Stimulated activated CD8-positive, alpha-beta memory T cell treated with anti-CD3 and anti-CD28 coated beads, Interleukin-2, amount 100 ng/mL, for 48 hours (primary cell): ENCODE measurements at regions not wholly inside any gene's neighbourhood (a gene's known extent, or its start where the extent isn't known, plus 50 kb on each side); places are given as distances from the start of the nearest gene placed in this dataset.
"Not testable (repeated sequence)": the region's sequence is repeated elsewhere in the genome, so short reads cannot be mapped to it uniquely, and the experiment has no call there.

ENCODE experiments used
- DNase-seq, 2 donors: peaks; one replicate each; pipeline ENCODE4 v3.0.0-alpha.2; 2020; ENCODE audit warnings: low read depth in 2 of 2

DNA sequence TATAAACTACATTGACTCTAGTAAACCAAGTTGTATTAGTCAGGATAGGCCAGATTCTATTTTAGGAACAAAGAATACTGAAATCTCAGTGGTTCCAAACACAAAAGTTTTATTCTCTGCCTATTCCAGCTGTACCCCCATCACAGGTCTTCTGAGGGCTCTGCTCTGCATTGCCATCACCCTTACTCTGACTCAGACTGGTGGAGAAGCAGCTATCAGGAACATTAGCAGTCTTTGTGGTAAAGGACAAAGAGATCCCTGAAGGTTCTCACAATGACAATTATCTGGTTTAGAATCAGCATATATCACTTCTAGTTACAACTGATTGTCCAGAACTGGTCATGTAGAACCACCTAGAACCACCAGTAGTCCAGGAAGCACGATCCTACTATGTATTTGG lies 251.1 kb downstream of the GLUD2 start:
- no peak for DNase-seq

DNA sequence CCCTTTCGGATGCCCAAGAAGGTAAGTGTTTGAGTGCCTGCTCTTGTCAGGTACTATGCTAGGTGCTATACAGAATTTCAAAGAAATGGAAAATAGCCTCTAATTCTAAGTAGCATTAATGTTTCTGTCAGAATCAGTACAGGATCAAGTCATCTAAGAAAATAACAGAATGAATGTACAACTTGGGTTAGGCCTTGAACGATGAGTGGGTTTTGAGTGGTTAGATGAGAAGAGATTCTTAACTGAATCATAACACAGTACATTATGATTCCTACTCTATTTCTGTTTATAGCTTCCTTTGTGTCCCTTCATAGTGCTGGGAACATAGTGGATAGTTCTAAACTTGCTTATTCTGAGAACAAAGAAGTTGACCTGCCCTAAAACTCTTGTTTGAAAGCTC lies 253.9 kb downstream of the GLUD2 start:
- DNase-seq: no peak

DNA sequence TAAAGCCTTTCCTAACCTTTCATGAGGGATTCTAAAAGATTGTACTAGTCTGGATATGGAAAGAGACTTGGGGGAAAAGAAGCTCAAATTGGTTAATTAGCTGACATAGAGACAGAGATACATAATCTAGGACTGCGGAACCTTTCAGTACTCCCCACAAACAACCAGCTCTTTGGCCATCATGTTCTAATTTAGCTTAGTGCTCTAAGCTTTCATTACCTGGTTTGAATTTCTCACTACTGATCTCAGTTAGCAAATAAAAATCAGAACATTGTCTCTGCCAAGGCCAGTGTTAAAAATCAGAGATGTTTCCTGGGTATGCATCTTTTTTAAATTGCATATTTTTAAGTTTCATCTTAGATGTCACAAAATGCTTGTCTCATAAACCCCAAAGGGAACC lies 254.4 kb downstream of the GLUD2 start:
- no peak for DNase-seq

DNA sequence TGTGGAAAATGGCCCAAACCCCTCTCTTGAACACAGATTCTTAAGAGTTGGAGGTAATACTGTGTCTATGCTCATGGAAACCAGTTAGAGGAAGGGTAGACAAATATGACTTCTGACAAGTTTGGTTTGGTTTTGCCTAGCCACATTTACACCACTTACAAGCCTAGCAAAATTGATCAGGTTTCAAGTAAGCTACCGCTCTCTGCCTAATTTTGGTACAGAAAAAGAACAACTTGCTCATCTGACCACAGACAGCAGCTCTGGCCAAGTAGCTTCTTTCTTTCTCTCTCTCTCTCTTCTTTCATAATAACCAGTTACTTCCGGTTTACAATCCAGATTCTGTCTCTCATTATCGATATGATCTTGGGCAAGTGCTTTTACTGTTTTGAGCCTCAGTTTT lies 260.0 kb downstream of the GLUD2 start:
- DNase-seq: no peak

DNA sequence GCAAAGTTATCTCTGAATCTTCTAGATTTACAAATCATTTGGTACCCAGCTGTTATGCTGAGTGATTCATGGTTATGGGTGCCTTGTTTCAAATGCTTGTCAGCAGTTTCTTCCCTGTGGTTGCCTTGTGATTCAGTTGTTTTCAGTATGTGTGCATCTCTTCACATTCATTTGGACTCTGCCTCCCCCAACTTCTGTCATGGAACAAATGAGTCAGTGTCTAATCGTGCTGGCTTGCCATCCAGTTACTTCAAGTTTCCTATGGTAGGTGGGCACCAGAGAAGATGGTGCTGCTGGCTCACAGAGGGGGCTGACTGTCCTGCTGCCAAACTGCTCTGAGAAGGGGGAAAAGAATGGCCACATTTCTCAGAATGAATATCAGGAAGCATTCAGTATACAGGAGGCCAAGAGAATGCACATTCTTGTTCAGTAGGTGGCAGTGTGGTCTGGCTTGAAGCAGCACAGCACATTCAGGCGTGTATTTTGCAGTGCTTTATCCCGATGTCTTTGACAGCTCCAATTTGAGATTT lies 260.9 kb downstream of the GLUD2 start:
- DNase-seq: peak; percentile 6 to 24

DNA sequence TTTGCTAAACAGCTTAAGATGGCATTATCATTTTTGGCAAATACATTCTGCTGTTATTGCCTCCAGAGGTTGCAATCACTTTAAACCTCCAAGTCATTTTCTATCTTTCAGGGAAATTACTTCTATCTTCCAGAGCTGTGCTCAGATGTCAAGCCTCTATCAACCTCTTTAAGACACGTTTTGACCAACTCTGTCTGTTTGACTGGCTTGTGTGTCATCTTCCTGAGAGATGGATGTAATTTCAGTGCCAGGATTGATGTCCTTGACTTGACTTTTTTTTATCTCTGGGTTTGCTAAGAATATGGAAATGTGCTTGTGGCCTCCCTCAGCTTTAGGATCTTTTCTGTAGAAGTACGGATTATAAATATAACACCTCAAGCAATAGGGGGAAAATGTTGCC lies 263.4 kb downstream of the GLUD2 start:
- DNase-seq: no peak

DNA sequence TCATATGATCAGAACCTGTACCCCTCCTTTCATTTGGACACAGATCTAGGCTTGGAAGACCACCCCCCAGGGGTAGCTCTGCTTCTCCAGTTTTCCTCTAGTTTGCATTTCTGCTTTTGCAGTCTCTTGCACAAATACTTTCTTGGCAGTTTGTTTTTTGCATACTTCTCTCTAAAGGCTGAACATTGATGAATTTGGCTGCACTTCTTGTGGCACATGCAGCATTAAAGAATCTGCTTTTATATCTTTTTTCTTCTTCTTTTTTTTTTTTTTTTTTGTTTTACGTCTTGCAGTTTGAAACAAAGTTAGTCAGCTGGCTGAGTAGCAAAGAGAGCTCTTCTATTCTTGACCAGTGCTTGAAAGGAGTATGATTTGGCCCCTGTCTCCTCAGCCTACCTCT lies 273.0 kb downstream of the GLUD2 start:
- no peak for DNase-seq

DNA sequence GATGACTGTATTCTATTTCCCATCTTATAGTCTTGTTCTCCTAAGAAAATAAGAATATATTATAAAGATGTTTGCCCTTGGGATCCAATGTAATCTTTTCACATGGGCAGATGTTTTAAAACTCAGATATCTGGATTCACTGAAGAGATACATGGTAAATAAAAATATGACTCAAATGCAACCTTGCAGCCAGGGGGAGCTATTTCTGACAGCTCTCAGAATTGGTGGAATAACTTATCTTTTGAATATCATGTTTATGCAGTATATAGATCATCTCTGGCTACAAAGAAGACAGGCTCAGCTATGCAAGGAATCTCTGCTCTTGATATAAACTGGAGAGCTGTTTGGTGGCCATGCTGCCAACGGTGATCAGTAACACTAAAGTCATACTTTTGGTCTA lies 274.7 kb downstream of the GLUD2 start:
- DNase-seq: no peak

DNA sequence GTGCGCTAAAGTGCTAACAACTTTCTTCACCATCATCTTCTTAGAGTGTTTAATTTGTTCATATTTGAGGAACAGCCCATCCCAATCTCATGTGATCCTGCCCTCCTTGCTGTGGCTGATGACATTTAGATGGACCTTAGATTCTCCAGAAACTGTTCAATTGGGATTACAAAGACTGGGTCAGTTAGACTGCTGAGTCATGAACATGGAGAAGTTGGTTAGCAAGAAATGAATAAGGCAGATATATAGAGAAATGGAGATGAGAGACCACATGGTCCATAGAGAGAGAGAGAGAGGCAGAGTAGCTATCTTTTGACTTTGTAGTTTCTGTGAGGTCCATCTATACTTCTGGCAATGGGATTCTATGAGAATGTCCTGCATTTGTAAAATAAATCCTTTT lies 275.9 kb downstream of the GLUD2 start:
- no peak for DNase-seq

DNA sequence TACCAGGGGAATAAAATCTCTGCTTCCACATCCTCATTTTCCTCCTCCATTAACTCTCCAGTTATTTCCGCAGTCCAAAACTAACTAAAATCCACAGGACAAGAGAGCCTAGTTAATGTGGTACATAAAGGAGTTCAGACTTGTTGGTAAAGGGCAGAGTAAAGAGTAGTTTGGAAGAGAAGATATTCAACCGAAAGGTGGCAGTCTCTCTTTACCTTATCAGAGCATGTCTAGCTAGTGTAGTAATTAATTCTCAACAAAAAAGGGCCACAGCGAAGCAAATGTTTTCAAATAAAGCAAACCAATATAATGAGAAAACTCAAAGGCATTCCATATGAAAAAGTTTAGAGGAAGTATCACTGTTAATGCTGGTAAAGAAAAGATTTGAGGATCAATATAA lies 286.5 kb downstream of the GLUD2 start:
- no peak for DNase-seq

DNA sequence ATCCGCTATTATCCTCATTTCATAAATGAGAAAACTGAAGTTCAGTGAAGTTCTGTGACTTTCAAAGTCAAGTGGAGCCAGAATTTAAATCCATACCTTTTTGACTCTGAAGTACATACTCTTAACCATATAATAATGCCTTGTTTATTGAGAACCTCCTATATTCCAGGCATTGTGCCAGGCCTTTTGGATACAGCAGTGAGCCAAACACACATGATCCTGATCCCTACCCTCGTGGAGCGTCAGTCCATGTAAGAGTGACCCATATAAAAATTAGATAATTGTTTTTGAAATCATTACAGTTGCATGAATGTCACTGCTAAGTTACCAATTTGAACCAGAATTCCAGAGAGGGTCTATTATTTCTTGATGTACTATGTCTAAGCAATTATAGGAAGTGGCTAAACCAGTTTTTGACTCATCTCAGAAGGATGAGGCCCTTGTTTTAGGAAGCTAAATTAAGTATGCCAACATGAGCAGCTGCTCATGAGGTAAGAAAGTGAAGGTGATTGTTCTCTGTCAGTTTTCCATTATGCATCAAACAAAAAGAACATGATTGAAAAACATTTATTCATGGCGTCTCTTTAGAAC lies 289.5 kb downstream of the GLUD2 start:
- no peak for DNase-seq

DNA sequence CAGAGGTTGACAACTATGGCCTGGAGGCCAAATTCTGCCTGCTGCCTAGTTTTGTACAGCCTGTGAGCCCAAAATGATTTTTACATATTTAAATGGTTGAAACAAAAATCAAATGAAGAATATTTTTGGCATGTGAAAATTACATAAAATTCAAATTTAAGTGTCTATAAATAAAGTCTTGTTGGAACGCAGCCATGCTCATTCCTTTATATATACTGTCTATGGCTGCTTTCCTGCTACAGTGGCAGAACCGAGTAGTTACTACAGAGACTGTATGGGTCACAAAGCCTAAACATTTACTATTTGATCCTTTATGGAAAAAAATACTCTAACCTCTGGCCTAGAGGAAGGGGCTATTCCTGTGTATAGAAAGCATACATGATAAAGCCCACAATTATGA lies 290.4 kb downstream of the GLUD2 start:
- DNase-seq: no peak

DNA sequence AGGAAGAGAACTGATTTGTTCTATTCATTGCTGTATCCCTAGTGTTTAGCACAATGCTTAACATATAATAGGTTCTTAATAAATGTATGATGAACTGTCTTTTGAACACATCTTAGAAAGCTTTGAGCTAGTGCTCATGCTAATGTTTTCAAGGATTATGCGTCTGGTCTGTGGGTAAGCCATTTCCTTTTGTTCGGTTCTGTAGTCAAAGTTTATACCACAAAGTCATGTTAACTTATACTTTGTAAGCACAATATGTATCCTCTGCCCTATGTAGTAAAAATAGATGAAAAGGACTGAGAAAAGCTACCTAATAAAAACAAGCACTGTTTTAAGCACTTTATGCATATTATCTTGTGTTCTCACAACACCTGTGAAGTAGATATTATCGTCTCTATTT lies 301.9 kb downstream of the GLUD2 start:
- DNase-seq: no peak

DNA sequence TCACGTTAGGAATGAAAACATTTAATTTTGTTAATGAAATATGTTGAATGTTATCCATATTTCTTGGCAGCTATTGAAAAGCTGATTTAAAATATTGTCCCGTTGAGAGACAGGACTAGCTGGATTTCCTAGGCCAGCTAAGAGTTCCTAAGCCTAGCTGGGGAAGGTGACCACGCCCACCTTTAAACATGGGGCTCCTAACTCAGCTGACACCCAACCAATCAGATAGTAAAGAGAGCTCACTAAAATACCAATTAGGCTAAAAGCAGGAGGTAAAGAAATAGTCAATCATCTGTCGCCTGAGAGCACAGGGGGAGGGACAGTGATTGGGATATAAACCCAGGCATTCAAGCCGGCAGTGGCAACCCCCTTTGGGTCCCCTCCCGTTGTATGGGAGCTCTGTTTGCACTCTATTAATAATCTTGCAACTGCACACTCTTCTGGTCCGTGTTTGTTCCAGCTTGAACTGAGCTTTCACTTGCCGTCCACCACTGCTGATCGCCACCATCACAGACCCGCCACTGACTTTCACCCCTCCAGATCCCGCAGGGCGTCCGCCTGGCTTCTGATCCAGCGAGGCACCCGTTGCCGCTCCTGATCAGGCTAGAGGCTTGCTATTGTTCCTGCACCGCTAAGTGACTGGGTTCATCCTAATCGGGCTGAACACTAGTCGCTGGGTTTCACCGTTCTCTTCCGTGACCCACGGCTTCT lies 308.9 kb downstream of the GLUD2 start:
- DNase-seq: no peak

DNA sequence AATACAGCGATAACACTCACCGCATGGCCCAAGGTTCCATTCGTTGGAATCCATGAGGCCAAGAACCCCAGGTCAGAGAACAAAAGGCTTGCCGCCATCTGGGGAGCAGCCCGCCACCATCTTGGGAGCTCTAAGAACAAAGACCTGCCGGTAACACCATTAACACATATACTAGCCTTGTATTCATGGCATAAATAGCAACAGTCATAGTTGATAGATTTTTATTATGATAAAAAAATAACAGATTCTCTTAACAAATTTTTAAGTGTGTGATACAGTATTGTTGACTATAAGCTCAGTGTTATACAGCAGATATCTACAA lies 309.4 kb downstream of the GLUD2 start:
- no peak for DNase-seq

DNA sequence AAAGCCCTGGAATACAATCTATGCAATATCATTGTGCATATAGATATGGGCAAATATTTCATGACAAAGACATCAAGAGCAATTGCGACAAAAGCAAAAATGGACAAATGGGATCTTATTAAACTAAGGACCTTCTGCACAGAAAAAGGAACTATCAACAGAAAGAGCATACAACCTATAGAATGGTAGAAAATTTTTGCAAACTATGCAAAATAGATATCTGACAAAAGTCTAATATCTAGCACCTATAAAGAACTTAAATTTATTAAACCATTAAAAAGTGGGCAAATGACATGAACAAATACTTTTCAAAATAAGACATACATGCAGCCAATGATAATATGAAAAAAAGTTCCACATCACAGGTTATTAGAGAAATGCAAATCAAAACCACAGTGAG lies 312.9 kb downstream of the GLUD2 start:
- DNase-seq: no peak

DNA sequence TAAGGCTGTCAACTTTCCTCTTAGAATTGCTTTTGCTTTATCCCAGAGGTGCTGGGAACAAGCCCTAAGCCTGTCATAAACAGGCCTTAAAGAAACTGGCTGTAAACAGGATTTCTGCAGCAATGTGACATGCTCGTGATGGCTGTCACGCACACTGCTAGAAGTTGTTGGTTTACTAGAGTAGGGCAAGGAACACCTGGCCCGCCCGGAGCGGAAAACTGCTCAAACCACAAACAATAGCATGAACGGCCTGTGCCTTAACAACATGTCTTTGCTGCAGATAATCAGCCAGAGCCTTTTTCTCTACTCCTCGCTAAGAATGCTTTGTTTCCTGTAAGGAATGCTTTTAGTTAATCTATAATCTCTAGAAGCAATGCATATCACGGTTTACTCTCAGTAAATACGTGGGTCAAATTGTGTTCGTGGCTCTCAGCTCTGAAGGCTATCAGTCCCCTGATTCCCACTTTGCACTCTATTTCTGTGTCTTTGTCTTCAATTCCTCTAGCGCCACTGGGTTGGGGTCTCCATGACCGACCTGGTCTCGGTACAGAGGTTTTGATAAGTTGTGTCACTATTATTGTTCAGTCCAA lies 318.3 kb downstream of the GLUD2 start:
- DNase-seq: no peak

DNA sequence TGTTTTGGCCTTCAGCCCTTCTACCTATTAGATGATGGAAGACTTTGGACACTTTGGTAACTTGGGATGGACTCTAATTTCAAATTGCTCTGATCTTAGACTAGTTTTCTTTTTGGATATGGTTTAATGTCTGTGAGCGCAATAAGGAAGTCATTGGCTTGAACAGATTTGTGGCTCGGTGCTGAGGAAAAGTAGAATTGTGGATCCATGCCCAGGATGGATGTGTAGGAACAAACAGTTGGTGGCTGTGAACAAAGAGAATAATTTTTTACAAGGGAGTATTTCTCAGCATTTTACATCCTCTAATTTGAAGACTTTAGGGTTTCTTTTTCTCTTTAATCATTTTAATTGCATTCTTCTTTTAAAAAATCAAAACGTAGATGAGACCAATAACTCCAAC lies 327.1 kb downstream of the GLUD2 start:
- DNase-seq: no peak

DNA sequence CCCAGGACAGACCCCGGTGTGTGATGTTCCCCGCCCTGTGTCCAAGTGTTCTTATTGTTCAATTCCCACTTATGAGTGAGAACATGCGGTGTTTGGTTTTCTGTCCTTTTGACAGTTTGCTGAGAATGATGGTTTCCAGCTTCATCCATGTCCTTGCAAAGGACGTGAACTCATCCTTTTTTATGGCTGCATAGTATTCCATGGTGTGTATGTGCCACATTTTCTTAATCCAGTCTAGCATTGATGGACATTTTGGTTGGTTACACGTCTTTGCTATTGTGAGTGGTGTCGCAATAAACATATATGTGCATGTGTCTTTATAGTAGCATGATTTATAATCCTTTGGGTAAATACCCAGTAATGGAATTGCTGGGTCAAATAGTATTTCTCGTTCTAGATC lies 334.5 kb downstream of the GLUD2 start:
- not testable (repeated sequence) for DNase-seq

DNA sequence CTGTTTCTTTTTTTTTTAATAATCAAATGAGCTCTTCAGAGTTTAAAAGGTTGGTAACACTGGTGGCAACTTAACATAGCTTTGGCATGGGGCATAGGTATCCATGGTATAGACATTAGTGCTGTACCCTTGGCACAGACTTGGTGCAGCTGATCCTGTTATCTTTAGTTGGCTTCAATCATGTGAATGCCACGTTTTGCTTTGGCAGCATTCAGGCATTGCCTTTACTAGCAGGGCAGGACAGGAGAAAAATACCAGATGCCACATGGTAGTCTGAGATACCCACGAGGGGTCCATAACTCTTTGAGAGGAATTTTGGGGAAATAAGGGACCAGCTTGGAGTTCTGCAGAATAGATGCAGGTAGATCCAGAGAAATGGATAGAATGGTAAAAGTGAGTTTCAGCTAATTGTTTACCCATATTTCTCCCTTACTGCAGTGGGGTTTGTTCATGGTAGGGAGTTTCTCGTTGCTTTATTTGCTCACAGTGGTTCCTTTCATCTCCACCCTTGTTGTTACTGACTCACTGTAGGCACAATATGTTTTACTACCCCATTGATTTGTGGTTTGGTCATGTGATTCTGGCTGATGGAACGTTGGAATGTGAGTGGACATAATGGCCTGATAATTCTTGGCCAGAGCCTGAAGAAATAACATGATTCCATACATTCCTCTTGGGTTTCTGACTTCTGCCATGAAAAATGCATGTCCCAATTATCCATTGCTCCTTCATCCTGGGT lies 342.7 kb downstream of the GLUD2 start:
- no peak for DNase-seq

DNA sequence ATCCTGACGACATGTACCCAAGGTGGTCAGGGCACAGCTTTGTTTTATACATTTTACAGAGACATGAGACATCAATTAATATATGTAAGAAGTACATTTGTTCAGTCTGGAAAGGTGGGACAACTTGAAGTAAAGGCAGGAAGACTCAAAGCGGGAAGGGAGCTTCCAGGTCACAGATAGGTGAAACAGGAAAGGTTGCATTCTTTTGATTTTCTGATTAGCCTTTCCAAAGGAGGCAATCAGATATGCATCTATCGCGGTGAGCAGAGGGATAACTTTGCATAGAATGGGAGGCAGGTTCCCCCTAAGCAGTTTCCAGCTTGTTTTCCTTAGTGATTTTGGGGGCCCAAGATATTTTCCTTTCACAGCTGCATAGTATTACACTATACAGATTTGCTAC lies 358.4 kb downstream of the GLUD2 start:
- no peak for DNase-seq

DNA sequence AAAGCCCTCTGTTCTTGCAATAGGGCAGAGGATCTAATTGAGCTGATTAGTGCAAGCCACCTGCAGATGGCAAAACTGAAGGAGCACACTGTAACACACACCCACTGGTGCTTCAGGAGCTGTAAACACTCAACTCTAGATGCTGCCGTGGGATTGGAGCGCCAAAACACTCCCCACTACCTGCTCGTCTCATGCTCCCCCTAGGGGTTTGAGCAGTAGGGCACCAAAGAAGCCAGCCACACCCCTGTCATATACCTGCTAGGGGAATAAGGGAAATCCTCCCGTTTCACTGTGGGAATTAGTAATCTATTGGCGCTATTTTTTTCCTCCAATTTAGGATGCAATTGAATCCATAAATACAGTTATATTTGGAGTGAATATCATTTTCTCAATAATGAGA lies 360.2 kb downstream of the GLUD2 start:
- DNase-seq: no peak

DNA sequence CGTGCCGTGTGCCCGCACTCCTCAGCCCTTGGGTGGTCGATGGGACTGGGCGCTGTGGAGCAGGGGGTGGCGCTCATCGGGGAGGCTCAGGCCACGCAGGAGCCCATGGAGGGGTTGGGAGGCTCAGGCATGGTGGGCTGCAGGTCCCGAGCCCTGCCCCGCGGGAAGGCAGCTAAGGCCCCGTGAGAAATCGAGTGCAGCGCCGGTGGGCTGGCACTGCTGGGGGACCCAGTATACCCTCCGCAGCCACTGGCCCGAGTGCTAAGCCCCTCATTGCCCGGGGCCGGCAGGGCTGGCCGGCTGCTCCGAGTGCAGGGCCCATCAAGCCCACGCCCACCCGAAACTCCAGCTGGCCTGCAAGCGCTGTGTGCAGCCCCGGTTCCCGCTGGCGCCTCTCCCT lies 384.1 kb downstream of the GLUD2 start:
- not testable (repeated sequence) for DNase-seq
